ENCODE measurements at regions not wholly inside any gene's neighbourhood (a gene's known extent, or its start where the extent isn't known, plus 50 kb on each side); places are given as distances from the start of the nearest gene placed in this dataset.

DNA sequence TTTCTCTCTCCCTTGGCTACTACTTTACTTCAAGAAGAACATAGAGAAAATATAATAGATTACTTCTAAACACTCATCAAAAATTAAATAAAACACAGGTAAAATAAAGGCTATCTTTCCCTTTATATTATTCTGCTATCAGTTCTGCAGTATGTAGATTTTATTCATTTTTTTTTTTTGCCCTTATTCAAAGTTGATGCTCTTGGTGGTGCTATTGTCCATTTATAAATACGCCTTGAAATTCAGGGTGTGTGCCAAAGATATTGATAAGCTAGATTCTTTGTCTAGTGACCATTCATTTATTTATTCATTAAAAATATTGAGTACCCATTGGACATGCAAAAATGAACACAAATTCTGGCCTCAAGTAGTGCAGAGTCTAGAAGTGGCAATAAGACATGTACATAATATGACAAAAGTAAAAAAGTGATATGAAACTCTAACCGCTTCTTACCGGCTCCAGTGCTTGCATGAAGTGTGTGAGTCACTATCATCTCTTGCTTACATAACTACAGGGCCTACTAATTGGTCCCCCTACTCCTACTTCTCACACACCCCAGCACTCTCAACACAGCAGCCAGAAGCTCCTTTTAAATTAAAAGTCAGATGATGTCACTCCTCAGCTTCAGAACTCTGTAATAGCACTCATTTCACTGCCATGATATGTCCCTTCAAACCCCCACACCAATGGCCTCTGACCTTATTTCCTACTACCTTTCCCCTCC lies 208.3 kb upstream of the FANCL start:
- no peak for TF ChIP-seq GABPA (IDR thresholded peaks at IDR 0.05; ENCODE audit: low read depth)
- TF ChIP-seq POLR2AphosphoS5 (IDR thresholded peaks at IDR 0.05; ENCODE audit: low read depth), result no peak
- TF ChIP-seq, protein P1, sequence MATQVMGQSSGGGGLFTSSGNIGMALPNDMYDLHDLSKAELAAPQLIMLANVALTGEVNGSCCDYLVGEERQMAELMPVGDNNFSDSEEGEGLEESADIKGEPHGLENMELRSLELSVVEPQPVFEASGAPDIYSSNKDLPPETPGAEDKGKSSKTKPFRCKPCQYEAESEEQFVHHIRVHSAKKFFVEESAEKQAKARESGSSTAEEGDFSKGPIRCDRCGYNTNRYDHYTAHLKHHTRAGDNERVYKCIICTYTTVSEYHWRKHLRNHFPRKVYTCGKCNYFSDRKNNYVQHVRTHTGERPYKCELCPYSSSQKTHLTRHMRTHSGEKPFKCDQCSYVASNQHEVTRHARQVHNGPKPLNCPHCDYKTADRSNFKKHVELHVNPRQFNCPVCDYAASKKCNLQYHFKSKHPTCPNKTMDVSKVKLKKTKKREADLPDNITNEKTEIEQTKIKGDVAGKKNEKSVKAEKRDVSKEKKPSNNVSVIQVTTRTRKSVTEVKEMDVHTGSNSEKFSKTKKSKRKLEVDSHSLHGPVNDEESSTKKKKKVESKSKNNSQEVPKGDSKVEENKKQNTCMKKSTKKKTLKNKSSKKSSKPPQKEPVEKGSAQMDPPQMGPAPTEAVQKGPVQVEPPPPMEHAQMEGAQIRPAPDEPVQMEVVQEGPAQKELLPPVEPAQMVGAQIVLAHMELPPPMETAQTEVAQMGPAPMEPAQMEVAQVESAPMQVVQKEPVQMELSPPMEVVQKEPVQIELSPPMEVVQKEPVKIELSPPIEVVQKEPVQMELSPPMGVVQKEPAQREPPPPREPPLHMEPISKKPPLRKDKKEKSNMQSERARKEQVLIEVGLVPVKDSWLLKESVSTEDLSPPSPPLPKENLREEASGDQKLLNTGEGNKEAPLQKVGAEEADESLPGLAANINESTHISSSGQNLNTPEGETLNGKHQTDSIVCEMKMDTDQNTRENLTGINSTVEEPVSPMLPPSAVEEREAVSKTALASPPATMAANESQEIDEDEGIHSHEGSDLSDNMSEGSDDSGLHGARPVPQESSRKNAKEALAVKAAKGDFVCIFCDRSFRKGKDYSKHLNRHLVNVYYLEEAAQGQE (IDR thresholded peaks at IDR 0.05; ENCODE audit: insufficient replicate concordance, low read depth), result no peak
- TF ChIP-seq, protein P2, sequence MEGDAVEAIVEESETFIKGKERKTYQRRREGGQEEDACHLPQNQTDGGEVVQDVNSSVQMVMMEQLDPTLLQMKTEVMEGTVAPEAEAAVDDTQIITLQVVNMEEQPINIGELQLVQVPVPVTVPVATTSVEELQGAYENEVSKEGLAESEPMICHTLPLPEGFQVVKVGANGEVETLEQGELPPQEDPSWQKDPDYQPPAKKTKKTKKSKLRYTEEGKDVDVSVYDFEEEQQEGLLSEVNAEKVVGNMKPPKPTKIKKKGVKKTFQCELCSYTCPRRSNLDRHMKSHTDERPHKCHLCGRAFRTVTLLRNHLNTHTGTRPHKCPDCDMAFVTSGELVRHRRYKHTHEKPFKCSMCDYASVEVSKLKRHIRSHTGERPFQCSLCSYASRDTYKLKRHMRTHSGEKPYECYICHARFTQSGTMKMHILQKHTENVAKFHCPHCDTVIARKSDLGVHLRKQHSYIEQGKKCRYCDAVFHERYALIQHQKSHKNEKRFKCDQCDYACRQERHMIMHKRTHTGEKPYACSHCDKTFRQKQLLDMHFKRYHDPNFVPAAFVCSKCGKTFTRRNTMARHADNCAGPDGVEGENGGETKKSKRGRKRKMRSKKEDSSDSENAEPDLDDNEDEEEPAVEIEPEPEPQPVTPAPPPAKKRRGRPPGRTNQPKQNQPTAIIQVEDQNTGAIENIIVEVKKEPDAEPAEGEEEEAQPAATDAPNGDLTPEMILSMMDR (IDR thresholded peaks at IDR 0.05; ENCODE audit: insufficient read depth, low read length), result no peak
- no peak for TF ChIP-seq SPI1 (IDR thresholded peaks at IDR 0.05; ENCODE audit: borderline replicate concordance, low read depth)

All from HL-60 (cell line).